Activated gamma-delta T cell treated with Interleukin-2 at 50 U/mL for 16 hours (primary cell): ENCODE measurements at regions not wholly inside any gene's neighbourhood (a gene's known extent, or its start where the extent isn't known, plus 50 kb on each side); places are given as distances from the start of the nearest gene placed in this dataset.

ENCODE experiments used
- DNase-seq: peaks from one replicate; pipeline ENCODE4 v3.0.0-alpha.2; 2020

DNA sequence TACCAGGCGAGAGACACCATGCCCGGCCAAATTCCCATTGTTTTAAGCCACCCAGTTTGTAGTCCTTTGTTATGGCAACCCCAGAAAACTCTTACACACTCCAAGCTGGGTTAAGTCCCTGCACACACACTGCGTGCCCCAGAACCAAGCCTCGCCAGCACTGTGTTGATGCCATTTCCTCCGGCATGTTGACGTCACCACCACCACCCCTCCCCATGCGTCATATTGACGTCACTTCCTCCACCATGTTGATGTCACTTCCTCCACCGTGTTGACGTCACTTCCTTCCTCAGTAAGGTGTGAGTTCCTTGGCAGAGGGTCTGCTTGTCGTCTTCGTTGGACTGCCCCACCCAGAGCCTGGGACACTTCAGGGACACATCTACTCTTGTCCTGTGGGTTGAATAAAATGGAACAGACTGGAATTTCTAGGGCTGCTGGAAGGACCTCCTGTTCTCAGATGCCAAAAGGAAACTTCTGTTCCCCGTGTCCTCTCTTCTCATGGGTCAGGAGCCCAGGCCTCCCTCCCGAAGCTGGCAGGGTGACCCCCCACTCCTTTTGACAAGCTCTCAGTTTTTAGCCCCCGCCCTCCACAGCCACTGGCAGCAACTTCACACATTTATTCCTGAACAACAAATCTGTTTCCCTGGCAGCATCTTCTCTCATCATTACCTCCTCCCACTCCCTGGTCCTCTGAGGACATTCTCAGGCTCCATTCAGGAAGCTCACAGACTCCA lies 643.3 kb downstream of the NPHP4 start:
- no peak for DNase-seq

DNA sequence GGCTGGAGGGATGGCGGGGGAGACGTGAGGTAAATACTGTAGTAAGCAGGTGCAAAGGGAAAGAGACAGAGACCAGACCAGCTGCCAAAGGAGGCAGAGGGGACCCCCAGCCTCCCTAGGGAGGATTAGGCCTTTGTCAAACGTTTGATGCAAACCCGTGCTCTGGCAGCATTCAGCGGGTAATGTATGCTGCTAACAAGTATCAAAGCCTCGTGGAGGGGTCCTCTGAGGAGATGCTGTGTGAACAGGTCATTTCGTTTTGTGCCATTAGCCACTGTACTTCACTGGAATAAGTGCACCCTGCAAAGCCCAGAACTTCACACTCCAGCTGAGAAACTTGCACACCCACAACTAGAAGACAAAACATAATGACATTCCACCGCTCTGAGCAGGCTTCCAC lies 644.5 kb downstream of the NPHP4 start:
- DNase-seq: no peak

GRCh38 chr1:5345556-5345955 lies 646.7 kb downstream of the NPHP4 start:
- no peak for DNase-seq

DNA sequence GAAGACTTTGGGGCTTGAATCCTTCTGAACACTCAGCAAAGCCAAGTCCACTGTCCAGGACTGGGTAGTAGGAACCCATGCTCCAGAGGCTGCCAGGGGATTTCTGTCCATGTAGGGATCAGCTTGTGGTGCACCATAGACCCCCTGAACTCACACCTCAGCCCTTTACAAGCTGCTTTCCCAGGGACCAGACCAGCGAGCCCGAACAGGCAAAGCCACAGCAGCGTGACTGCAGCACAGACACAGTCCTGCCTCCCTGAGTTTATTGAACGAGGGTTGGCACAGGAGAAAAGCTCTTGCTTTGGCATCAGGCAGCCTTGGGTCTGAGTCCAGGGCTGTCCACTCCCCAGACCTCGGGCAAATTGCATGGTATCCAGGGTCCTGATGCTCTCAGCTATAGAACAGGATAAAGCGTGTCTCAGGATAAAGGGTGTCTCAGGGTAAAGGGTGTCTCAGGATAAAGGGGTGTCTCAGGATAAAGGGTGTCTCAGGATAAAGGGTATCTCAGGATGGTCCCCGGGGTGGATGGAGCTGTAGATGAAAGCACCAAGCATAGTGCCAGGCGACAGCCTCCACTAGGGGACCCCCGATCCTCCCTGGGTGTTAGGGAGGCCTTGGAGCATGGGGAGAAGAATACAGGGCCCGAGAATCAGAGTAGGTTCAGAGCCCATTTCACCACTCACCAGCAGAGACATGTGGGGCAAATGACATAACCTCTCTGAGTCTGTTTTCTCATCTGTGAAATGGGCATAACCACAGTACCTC lies 648.8 kb downstream of the NPHP4 start:
- no peak for DNase-seq

- no peak for DNase-seq
These were observed 649.4 kb downstream of the NPHP4 start for GRCh38 chr1:5342830-5343229.

DNA sequence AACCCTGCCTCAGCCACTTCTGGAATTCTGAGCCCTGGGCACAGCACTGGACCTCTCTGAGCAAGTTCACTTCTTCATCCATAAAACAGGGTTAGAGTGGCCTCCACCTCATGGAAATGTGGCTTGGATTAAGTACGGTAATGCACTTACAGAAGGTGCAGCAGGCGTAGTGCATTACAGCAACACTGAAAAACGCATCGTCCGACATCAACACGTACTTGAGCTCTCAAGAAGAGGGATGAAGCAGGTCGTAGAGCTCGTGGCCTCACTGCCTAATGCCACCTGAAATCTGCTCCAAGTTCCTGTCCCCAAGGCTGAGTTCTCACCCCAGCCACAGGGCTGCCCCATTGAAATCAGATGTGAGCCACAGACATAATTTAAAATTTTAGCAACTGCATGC lies 650.1 kb downstream of the NPHP4 start:
- DNase-seq: no peak

- DNase-seq: no peak
These were observed 650.8 kb downstream of the NPHP4 start for GRCh38 chr1:5341471-5341870.

GRCh38 chr1:5340560-5341130 lies 651.6 kb downstream of the NPHP4 start:
- no peak for DNase-seq

DNA sequence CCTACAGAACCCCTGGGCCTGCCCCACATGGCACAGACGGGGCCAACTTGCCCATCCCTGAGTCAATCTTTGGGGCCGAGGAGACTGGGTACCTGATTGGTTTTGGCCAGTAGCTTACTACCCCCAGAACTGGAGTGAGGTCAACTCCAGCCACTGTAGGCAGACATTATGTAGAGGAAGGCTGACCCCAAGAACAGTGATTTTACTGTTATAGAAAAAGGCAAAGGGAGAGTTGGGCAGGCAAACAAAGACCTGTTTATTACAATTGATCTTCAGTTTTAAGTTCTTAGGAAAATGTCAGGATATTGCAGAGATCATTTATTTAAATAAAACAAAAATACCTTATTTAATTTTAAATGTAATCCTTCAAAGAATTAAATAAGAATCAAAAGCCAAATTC lies 653.8 kb downstream of the NPHP4 start:
- DNase-seq: no peak

DNA sequence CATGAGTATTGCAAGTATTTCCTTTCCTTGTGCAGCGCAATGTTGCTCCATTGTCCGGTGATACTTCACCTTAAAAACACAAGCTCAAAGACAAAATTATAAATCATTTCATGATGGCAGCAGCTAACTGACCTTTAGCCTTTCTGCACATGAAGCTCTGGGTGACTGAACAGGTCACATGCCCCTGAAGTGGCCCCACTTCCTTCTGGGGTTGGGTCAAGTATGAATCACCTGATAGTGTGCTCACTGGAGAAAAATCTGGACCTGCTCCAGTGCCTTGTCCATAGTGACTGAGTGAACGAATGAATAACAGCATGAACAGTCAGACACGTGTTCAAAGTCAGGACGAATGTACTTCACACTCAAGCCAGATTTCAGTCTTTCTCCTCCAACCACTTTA lies 658.9 kb downstream of the NPHP4 start:
- no peak for DNase-seq

- DNase-seq: no peak
These were observed 661.1 kb downstream of the NPHP4 start for GRCh38 chr1:5331101-5331500.

GRCh38 chr1:5329068-5329739 lies 663.0 kb downstream of the NPHP4 start:
- DNase-seq: no peak

GRCh38 chr1:5324883-5325282 lies 667.3 kb downstream of the NPHP4 start:
- DNase-seq: no peak

GRCh38 chr1:5318143-5318816 lies 663.9 kb downstream of the AJAP1 start:
- no peak for DNase-seq

DNA sequence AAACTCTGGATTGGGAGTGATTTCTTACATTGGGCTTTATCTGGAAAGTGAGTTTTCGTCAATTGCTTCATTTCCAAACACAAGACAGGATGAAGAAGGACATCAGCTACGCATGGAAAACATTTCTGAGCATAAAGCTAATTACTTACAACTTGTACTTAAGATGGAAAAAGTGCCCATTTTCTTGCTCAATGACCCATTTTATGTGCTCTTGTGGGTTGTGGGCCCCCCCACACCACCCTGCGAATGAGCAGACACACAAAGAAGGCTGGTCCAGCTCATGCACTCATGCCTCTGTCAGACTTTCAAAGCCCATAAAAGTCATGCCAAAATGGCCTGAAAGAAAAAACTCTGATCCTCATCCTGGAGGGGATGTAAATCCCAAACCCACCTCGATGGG lies 663.0 kb downstream of the AJAP1 start:
- DNase-seq: no peak

DNA sequence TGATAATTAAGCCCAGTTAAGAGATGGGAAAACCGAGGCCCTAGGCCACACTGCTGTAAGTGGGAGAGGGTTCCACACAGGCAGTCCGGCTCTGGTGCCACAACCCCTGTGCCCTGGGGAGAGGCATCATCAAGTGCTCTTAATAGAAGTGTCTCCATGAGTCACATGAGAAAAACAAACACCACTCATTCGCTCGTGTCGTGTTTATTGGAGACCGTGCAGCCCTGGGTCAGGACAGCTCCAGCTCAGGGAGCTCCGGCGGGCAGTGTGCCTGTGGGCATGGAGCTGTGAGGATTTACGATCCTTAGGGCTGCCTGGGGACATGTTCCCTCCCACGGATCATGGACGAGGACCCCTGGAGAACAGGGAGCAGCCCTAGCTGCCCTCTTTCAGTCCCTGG lies 658.5 kb downstream of the AJAP1 start:
- no peak for DNase-seq

DNA sequence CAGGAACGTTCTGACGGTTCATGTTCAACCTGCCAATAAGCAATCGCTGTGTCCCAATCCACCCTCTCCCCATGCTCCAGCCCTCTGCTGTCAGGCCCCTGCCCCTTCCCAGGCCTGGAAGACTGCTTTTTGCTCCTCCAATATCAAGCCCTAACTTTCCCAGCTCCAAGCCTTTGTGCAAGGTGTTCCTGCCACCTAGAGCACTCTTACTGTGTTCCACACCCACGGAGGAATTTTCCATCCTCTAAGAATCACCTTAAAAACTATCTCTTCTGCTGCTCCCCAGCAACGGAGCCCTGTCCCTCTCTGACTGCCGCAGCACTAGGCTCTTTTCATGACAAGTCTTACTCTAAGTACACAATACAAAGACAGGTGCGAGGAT lies 657.9 kb downstream of the AJAP1 start:
- no peak for DNase-seq

GRCh38 chr1:5311634-5312292 lies 657.4 kb downstream of the AJAP1 start:
- no peak for DNase-seq

DNA sequence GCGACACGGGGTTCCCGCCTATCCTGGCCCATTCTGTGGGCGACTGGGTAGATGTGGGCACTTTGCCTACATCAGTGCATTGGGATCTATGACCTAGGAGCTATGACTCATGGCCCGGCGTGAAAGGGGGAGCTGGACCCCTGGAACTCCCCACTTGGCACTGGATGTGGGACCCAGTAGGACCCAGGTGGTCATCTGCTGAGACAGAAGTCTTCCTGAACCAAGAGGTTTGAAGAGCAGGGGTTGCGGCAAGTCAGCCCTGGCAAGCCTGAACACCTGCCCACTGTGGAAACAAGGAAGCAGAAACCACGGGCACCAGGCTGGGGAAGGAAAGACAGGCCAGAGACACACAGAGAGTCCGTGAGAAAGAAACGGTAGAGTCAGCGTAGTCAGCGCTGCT lies 656.7 kb downstream of the AJAP1 start:
- DNase-seq: no peak

- DNase-seq: no peak
These were observed 653.8 kb downstream of the AJAP1 start for GRCh38 chr1:5308249-5308648.

GRCh38 chr1:5304702-5305101 lies 650.3 kb downstream of the AJAP1 start:
- DNase-seq: no peak

- DNase-seq: no peak
These were observed 644.0 kb downstream of the AJAP1 start for GRCh38 chr1:5298376-5298775.

- DNase-seq: no peak
These were observed 643.5 kb downstream of the AJAP1 start for GRCh38 chr1:5297886-5298239.
